ENCODE measurements at regions not wholly inside any gene's neighbourhood (a gene's known extent, or its start where the extent isn't known, plus 50 kb on each side); places are given as distances from the start of the nearest gene placed in this dataset.
"Not testable (repeated sequence)": the region's sequence is repeated elsewhere in the genome, so short reads cannot be mapped to it uniquely, and the experiment has no call there.

DNA sequence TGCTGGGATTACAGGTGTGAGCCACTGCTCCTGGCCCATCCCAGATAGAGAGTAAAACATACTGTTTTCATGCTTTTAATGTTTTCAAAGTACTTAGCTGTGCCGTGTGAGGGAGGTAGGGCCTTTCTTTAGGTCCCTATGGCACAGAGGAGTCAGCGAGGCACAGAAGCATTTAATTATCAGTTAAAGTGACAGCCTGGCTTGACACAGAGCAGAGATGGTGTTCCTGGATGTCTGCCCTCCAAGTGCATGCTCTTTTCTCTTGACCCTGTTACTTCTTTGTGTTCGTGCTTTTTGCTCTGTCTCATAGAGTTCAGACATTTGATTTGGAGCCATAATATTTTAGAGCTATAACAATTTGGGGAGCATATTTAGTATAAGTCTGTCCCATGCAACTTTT, 199.5 kb downstream of the ANKRD36 start:
- DNase-seq (ENCODE audit: insufficient read length, low spot score); FAIRE-seq: not testable (repeated sequence)

DNA sequence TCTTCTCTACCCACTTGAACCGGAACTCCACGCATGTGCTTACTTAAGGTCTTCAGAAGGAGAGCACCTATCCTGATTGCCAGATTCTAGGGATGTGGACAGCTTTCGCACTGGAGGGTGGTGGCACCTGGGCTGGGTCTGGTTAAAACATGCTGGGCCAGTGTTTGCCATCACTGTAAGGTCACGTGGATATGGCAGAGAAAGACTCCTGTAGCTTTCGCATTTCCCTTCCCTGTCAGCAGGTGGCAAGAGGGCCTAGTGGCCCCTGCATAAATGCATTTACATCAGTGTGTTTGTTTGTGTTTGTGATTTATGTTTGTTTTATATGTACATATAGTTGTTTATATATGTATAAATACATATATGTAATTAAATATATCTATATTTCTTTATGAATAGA, 192.5 kb downstream of the ANKRD36 start:
- not testable (repeated sequence) for FAIRE-seq; DNase-seq (ENCODE audit: insufficient read length, low spot score)

DNA sequence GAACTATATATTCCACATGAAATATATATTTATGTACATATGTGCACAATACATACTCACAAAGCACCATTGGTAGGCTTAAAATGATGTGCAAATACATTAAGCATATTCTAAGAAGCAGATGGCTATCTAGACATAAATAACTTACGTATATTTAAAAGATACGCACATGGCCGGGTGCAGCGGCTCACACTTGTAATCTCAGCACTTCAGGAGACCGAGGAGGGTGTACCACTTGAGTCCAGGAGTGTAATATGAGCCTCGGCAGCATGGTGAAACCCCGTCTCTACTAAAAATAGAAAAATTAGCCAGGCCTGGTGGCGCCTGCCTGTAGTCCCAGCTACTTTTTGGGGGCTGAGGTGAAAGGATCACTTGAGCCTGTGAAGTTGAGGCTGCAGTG, 189.9 kb downstream of the ANKRD36 start:
- not testable (repeated sequence) for FAIRE-seq

DNA sequence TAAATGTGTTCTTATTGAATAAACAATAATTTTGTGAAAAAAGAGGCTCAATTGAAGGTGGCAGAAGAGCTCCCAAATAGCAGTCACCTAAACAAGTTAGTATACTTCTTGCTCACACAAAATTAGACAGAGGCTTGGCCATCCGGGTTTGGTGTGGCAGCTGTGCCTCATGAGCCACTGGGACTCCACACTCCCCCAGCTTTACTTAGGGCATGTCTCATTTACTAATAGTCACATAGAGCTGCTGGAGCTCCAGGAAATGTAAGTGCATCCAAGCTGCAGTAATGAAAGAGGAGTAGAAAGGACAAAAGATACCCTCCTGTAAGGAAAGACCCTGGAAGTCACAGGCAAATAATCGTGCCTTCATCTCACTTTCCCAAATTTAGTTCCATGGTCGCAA, 188.8 kb downstream of the ANKRD36 start:
- FAIRE-seq; DNase-seq (ENCODE audit: insufficient read length, low spot score): not testable (repeated sequence)

More for the DNA sequence above, 189.9 kb downstream of the ANKRD36 start:
- not testable (repeated sequence) for DNase-seq (ENCODE audit: insufficient read length, low spot score)
